ENCODE measurements at regions not wholly inside any gene's neighbourhood (a gene's known extent, or its start where the extent isn't known, plus 50 kb on each side); places are given as distances from the start of the nearest gene placed in this dataset.

GRCh38 chr11:15828215-15828853 is 528.0 kb downstream of the SOX6 start:
- TF ChIP-seq, protein P1, sequence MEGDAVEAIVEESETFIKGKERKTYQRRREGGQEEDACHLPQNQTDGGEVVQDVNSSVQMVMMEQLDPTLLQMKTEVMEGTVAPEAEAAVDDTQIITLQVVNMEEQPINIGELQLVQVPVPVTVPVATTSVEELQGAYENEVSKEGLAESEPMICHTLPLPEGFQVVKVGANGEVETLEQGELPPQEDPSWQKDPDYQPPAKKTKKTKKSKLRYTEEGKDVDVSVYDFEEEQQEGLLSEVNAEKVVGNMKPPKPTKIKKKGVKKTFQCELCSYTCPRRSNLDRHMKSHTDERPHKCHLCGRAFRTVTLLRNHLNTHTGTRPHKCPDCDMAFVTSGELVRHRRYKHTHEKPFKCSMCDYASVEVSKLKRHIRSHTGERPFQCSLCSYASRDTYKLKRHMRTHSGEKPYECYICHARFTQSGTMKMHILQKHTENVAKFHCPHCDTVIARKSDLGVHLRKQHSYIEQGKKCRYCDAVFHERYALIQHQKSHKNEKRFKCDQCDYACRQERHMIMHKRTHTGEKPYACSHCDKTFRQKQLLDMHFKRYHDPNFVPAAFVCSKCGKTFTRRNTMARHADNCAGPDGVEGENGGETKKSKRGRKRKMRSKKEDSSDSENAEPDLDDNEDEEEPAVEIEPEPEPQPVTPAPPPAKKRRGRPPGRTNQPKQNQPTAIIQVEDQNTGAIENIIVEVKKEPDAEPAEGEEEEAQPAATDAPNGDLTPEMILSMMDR (IDR thresholded peaks at IDR 0.05) = no peak
- TF ChIP-seq EP300 (IDR thresholded peaks at IDR 0.05) (no peak), POLR2AphosphoS5 (IDR thresholded peaks at IDR 0.05) (no peak), POLR2A (IDR thresholded peaks at IDR 0.05) (no peak)
